ENCODE measurements at regions not wholly inside any gene's neighbourhood (a gene's known extent, or its start where the extent isn't known, plus 50 kb on each side); places are given as distances from the start of the nearest gene placed in this dataset.
"Not testable (repeated sequence)": the region's sequence is repeated elsewhere in the genome, so short reads cannot be mapped to it uniquely, and the experiment has no call there.

DNA sequence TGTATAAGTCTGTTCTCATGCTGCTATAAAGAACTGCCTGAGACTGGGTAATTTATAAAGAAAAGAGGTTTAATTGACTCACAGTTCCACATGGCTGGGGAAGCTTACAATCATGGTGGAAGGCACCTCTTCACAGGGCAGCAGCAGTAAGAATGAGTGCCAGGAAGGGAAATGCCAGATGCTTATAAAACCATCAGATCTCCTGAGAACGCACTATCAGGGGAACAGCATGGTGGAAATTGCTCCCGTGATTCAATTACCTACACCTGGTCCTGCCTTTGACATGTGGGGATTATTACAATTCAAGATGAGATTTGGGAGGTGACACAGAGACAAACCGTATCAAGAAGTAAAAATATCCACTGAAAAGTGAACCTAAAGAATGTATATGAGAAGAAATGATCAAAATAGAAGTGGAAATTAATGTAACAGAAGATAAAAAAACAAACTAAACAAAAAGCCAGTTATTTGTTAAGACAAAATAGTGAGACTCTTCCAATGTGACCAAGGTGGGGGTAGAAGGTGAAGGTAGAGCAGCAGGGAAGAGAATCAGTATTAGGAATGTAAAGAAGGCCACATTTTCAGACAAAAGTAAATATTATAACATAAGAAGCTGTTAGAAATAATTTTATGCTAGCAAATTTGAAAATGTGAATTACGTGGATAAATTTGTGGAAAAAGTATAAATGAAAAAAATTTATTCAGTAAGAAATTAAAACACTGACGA, 372.9 kb downstream of the NKX6-1 start:
- no peak for DNase-seq (ENCODE audit: low spot score)

DNA sequence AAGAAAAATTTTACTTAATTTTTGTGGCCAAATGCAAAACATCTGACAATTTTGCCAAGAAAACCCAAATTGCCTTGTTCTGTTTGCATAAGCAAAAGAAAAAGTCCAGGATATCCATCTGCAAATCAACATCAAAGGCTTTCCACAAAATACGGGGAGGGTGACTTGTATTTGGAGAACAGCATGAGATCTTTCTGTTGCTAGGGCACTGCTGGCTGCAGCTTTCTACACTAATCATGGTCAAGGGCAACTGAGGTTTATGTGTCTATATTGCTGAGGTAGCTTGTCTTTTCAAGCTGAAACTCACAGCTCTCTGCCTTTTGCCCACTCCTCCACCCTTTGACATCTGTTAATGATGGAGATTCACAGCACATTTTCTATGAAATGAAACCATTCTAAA, 389.1 kb downstream of the NKX6-1 start:
- no peak for DNase-seq (ENCODE audit: low spot score)

DNA sequence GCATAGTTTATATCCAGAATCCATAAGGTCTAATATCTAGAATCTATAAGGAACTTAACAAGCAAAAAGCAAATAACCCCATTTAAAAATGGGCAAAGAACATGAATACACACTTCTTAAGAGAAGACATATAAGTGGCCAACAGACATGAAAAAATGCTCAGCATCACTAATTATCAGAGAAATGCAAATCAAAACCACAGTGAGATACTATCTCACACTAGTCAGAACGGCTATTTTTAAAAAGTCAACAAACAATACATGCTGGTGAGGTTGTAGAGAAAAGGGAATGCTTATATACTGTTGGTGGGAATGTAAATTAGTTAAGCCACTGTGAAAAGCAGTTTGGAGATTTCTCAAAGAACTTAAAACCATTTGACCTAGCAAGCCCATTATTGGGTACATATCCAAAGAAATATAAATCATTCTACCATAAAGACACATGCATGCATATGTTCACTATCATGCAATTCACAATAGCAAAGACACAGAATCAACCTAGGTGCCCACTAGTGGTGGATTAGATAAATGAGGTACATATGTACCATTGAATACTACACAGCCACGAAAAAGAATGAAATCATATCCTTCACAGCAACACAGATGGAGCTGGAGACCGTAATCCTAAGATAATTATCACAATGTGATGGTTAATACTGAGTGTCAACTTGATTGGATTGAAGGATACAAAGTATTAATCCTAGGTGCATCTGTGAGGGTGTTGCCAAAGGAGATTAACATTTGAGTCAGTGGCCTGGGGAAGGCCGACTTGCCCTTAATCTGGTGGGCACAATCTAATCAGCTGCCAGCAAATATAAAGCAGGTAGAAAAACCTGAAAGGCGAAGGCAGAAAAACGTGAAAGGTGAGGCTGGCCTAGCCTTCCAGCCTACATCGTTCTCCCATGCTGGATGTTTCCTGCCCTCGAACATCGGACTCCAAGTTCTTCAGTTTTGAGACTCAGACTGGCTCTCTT, 397.2 kb downstream of the NKX6-1 start:
- DNase-seq (ENCODE audit: low spot score), result not testable (repeated sequence)

DNA sequence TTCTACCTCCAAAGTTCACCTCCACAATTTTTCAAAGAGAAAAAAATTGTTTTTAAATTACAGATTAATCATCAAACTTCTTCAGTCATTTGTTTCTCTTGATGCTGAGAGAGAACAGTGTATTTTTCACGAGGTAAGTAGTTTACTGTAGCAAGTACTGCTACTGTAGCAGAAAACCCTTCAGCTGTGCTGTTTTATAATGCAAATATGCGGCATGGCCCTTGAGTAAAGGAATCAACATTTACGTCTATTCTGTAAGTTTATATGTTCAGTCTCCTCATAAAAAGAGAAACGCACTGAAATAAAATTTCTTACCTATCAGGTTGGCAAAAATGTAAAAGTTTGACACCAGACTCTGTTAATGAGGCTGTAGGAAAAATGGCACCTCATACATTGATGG, 399.0 kb downstream of the NKX6-1 start:
- no peak for DNase-seq (ENCODE audit: low spot score)

DNA sequence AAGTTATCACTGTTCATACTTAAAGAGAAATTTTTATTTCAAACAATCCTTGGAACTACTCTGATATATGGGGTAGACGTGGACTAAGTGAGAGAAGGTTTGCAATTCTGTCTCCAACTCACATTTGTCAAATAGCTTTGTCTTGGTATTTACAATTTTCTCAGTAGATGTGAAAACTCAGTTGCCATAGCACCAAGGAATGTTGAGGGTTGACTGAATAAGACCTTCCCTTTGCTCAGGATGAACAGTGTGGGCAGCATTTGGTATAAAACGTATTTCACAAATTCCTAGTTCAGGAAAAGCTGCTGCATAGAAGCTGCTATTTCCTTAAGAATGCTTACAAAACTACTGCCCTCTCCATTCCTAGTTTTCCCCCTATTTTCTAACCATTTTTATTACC, 399.5 kb downstream of the NKX6-1 start:
- DNase-seq (ENCODE audit: low spot score), result no peak

DNA sequence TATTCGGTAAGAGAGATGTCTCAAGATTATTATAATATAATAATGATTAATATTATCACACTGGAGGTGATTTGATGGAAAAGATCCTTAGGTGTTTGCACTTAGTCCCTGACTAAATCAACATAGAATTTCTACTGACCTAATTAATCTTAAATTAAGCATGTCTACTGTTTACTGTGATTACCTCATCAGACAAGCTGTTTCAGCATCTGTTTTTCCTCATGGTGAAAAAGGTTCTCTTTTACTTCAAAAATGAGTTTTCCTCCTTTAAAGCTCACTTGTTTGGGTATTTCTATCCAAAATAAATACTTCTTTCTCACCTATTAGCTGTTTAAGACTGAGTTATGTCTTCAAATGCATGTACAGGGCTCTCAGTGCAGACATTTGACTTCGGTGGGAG, 407.8 kb downstream of the NKX6-1 start:
- no peak for DNase-seq (ENCODE audit: low spot score)

DNA sequence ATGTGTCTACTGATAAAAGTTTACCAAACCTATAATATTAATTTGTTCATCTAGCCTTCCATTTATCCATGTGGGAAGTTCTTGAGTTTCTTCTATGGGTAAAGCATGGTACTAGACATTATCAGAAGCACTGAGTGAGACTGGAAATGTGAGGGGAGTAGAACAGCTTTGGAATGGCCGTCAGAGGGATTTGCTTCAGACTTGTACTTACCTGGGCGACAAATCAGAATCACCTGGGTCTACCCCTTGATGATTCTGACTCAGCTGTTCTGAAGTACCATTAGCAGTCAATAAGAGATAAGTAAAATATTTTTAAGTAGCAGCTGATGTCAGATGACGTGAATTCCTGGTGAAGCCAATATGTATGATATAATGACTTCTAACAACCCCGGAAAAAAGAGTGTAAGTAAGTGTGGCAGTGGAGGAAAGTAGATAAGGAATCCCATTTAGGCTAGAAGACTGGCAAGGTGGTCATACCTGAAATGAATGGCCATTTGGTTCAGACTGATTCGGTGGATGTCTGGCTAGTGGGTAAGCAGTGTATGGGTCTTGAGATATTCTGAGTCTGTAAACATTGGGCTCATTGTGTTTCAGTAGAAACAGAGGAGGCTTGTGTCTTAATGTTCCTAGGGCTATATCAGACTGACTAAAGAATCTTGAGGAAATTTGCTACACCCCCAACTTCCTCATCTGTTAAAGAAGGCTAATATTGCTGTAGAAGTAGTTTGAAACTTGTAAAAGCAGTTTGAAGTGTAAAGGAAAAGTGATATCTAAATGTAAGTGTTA, 409.2 kb downstream of the NKX6-1 start:
- DNase-seq (ENCODE audit: low spot score), result no peak

DNA sequence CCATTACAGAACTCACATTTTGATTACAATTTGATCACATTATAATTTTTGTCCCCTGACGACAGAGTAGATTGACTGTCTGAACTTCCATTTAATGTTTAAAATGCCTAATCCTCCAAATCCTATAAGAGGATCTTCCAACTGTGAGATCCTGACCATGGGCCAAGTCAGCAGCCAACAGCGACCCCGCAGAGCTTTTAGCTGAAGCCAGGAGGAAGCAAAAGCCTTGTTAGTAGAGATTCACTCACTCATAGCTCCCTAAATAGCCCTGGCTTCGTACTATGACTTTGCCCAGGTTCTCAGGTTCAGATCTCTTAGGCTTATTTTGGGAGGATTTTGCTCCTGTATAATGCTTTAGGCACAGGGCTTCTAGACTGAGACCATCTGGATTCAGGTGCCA, 413.1 kb downstream of the NKX6-1 start:
- no peak for DNase-seq (ENCODE audit: low spot score)

DNA sequence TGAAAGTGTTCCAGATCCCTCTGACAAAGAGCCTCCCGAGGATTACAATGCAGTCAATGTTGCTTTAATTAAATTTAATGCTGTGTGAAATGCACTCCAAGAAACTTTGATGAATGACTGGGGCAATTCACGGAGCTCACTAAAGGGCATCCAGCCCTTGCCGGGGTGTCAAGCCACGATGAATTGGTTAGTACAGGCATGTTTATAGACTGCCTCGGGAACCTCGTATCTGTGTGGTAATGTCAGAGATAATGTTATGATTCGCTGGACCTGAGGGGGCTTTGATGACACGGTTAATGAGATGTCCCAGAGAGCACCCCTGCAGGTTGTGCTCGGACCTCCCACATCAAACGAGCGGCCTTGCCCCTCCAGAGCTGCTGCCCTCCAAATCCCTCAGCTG, 428.8 kb downstream of the NKX6-1 start:
- no peak for DNase-seq (ENCODE audit: low spot score)

DNA sequence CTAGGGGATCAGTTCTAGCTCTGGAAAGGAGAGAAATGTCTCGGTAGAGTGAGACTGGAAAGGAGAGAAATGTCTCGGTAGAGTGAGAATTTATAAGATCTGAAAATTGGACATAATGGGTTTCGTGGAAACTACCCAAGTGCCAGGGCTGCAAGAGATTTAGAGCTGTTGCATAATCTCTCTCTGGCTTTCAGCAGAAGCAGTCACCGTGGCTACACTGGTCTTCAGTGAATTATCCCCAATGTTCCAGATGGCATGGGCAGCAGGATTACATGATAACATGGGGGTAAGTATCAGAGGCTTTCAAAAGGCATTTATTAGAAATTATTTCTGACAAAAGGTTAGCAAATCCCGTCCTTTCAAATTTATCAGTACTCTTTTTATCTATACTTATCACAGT, 435.5 kb downstream of the NKX6-1 start:
- DNase-seq (ENCODE audit: low spot score), result no peak

DNA sequence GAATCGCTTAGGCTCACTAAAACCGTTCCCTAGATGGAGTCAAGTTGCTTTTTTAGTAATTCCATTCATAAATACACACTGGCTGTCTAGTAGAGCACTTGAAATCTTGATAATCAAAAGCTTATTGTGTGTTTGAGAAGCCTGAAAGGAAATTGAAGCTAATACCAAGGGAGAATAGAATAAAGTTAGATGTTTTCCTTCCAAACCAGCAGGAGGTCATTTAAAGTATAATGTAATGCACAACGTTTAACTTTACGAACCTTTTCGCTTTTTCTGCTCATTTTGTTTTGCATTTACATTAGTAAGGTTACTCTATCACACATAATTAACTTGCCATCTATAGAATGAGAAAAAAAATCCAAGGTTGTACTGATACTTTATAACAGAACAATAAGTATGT, 440.9 kb downstream of the NKX6-1 start:
- no peak for DNase-seq (ENCODE audit: low spot score)

DNA sequence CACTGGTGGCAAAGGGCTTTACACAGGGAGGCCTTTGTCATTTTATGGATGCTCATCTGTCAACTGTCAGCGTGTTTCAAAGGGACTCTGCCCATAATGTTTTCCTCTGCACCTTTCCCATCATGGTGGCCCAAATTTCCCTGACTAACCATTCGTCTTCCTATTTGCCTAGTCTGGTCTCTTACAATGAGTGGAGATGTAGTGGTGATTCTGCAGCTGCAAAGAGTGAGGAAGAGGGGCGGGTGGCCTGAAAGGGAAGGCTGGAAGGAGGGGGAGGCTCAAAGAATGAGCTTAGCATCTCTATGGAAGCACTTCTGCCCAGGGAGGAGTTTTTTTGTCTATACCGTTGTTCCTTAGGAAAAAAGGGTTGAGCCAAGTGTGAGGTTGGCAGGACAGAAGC, 447.5 kb downstream of the NKX6-1 start:
- no peak for DNase-seq (ENCODE audit: low spot score)

DNA sequence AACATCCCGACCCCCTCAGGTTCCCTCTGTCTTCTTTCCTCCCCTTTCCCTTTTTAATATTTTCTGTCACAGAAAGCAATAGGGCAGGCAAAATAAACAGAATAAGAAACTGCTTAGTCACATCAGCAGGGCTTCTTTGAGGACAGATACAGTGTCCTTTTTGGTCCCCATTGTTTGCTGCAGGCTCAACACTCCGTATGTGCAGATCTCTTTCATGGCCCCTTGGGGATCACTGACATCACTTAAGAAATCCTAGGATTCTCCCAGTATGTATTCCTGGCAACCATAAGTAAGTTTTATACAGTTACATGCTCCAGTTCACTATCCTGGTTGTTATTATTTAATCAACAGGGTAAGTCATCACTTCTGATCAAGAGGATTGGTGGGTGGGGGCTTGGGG, 448.0 kb downstream of the NKX6-1 start:
- DNase-seq (ENCODE audit: low spot score), result no peak

DNA sequence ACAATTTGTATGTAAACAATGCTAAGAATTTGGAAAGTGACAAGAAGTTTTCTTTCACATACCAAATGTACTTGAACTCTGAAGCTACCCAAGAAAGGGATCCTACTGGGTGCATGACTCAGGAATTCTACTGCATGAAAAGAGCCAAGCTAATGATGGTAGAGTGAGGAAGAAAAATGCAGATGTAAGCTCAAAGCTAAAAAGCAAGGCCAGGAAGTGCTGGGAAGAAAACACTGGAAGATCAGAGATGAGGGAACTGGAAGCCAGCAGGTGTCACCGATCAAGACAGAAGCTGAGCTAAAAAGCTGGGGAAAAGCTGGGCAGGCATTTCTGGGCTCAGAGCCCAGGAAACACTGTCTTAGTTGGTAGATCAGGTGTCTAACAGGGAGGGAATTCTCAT, 449.1 kb downstream of the NKX6-1 start:
- peak; percentile 17 for DNase-seq (ENCODE audit: low spot score)

DNA sequence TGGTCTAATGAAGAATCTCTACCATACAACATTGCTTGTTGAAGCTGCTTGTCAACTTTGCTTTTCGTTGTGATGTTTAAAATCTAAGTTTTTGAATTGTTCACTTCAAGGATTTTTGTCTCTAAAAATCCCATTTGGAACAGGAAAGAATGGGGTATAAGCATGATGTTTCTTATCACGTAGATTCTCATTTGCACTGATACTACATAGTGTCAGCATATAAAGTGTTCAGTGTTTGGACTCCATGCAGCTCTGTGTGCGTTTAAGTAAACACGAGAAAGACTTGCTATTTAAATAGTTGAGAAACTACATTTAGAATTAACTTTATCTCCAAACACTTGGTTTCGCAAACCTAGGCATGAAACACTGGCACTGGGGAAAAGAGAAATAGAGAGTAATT, 452.5 kb downstream of the NKX6-1 start:
- DNase-seq (ENCODE audit: low spot score), result no peak

DNA sequence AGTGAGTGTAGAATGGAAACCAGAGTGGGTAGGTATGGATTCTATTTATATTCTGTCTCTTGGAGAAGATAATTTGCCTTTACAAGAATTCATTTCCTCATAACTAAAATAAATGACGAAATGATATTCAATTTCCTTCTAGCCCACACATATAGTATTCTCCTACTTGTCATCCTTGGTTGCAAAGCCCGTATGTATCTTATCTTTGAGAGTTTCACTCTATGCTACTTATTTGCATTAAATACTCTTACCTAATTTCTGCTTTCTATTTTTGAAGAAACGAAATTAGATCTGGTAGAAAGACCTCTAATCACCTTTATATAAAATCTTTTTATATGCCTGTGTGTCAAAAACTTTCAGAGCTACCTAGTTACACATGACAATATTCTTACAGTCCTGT, 457.7 kb downstream of the NKX6-1 start:
- no peak for DNase-seq (ENCODE audit: low spot score)

DNA sequence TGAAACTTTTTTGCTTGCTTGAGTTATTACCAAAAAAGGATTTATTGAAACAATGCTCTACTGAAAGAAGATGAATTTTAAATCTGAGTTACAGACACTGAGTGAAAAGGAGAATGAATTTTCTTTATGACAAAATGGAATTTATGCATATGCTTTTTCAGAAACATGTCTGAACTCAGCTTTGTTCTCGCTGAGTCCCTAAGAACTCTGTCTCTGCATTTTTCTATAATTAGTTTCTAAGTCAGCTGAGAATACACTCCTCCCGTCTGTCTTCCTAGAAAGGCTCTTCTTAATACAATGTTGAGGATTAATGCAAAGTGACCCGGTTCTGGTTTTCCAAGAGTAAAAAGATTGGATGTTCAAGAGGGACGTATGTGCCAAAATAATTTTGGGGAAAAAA, 463.5 kb downstream of the NKX6-1 start:
- no peak for DNase-seq (ENCODE audit: low spot score)

DNA sequence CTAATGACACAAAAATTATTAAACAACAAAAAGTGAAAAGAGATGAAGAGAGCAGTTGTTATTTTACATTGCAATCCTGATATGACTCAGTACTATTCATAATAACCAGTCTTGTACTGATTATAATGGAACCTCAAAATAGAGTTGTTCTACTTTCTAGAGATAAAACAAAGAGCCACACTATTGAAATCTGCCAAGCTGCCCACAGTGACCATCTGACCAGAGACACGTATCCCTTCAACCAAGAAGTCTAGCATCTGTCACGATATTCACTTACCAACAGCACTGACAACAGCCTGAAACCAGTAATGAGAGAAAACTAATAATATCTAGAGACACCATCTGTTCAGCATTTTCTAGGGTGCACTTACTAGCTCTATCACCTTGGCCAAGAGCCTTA, 466.7 kb downstream of the NKX6-1 start:
- DNase-seq (ENCODE audit: low spot score), result no peak

DNA sequence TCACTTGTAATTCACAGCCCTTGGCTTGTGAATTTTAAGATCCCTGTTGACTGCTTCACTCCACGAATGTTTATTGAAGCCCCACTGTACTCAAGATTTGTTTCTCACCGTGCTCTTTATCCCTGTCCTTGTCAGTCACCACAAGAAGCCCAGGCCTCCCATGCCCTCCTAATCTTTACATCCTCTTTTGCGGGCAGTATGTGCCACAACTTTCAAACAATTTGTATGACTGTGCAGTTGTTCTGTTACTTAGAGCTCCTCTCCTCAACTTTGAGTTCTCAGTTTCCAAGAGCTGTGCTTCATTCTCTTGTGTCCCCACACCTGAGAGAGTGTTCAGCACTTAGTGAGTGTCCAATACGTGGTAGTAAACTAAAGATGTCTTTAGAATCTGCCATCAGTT, 467.7 kb downstream of the NKX6-1 start:
- DNase-seq (ENCODE audit: low spot score), result no peak

DNA sequence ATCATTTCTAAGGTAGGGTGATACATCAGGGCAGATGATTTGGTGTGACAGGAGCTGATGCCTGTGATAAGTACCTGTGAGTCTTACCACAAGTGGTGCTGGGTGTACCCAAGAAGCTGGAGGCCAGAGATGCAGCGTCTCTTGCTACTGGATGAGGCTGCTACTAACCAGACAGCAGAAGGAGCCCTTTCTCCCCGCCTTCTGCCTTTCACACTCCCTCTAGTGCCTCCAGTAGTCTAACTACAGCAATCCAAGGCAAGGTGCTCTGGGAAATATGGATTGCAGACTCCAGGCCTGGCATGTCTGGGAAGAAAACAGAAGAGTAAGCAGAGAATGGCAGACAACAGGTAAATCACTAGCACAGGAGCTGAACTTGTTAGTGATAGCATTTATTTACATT, 470.8 kb downstream of the NKX6-1 start:
- no peak for DNase-seq (ENCODE audit: low spot score)

DNA sequence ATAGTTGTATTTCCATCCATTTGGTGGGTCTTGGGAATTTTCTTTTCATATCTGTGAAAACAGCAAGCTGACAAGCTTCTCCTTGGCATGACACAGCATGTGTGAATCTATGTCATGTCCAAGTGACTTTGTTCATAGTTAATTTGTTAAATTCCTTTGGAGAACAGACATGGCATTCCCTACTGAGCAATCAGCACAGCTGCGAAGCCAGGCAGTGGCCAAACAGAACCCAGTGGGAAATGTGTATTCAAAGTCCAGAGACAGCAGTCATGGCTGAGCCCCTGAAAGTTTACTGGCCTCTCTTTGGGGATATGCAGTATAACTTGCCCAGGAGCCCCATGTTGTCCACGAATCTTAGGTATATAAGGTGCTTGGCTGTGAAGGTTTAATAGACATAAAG, 474.7 kb downstream of the NKX6-1 start:
- DNase-seq (ENCODE audit: low spot score), result no peak

DNA sequence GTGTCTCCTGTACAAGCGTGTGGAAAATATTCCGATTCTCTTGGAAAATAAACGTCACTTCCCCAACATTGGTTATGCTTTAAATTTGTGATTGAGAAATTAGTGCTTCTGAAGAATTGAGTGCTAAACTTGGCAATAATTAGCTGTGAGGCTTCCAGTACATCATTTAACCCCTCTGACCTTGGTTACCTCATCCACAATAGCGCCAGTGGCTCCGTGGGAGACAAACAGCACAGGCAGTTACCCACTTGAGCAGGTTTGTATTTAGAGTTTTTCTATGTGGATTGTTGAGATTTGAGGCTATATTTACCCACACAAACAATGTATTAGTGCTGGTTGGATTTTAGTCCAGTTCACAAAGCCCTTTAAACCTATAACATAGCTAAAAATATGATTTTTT, 476.5 kb downstream of the NKX6-1 start:
- no peak for DNase-seq (ENCODE audit: low spot score)

DNA sequence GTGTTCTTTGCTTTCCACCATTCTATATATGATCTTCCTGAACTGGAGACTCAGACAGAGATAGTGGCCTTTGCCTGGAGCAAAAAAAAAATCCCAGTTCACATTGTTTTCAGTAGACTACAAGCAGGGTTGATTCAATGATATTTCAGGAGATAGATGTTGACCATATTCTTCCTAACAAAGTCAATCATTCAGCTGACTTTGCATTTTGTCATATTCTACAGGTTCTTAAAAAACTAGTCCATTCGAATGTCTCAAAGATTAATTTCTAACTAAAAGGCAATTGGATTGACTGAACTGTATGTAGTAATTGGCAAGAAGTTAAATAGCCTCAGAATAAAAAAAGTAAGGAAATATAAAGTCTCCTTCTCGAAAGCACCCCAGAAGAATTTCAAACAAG, 479.5 kb downstream of the NKX6-1 start:
- DNase-seq (ENCODE audit: low spot score), result no peak

Data from pons (tissue), 1 donor.